ENCODE measurements at regions not wholly inside any gene's neighbourhood (a gene's known extent, or its start where the extent isn't known, plus 50 kb on each side); places are given as distances from the start of the nearest gene placed in this dataset.

DNA sequence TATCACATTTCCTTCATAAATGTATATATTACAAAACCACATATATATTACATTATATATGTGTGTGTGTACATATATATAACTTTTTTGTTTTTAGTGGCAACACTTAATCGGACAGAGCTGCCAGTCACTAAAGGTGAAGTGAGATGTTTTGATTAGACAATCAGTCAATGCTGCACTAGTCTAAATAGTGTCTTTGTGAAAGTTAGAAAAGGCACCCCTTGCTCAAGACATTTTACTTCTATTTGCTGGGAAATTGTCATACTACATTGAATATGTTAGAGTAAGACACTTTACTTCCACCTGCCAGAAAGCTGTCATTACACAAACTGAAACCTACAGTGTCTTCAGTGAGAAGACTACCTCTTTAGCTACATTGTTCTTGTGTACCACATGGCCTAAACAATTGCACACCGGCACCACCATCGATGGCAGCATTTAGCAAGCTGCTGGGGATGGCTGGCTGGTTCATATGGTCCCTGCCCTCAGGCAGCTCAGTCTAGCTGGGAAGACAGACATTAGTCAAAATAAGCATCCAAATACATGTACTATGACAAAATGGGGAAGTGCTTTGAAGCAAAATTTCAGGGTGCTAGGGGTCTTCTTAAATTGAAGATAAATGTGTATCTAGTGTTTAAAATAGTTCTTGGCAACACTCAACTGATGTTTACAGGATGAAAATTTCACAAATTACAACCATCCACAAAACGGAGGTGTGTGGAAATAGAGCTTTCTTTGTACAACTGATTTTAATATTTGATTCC is 148.1 kb upstream of the GATB start:
- TF ChIP-seq, protein P1, sequence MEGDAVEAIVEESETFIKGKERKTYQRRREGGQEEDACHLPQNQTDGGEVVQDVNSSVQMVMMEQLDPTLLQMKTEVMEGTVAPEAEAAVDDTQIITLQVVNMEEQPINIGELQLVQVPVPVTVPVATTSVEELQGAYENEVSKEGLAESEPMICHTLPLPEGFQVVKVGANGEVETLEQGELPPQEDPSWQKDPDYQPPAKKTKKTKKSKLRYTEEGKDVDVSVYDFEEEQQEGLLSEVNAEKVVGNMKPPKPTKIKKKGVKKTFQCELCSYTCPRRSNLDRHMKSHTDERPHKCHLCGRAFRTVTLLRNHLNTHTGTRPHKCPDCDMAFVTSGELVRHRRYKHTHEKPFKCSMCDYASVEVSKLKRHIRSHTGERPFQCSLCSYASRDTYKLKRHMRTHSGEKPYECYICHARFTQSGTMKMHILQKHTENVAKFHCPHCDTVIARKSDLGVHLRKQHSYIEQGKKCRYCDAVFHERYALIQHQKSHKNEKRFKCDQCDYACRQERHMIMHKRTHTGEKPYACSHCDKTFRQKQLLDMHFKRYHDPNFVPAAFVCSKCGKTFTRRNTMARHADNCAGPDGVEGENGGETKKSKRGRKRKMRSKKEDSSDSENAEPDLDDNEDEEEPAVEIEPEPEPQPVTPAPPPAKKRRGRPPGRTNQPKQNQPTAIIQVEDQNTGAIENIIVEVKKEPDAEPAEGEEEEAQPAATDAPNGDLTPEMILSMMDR (conservative IDR thresholded peaks at IDR 0.05 in 1 of 2, IDR thresholded peaks at IDR 0.05 in 1 of 2; ENCODE audit: extremely low read depth in 1 of 2, insufficient read depth in 1 of 2, low read depth in 1 of 2, low read length in 2 of 2) = no peak
- no peak for TF ChIP-seq EZH2 (IDR thresholded peaks at IDR 0.05; ENCODE audit: borderline replicate concordance, low read length)
